ENCODE measurements at regions not wholly inside any gene's neighbourhood (a gene's known extent, or its start where the extent isn't known, plus 50 kb on each side); places are given as distances from the start of the nearest gene placed in this dataset.

GRCh38 chr16:86993426-86994110 is 323.6 kb downstream of the C16orf95 start:
- Histone ChIP-seq H3K4me3 (ENCODE audit: low read length in 3 of 3) (no peak overlapping the region), H3K4me1 (ENCODE audit: control insufficient read depth in 2 of 3, insufficient read depth in 2 of 3, low read depth in 1 of 3, low read length in 3 of 3) (peaks cover 0 to 2% (median 0%) of the 10 kb centered on the region in 3 donors), H3K9ac (ENCODE audit: low read length in 3 of 3) (no peak overlapping the region), H3K27me3 (ENCODE audit: control insufficient read depth, insufficient read depth, low read length) (no peaks in the 10 kb centered on the region), H3K36me3 (ENCODE audit: control insufficient read depth in 2 of 3, insufficient read depth in 3 of 3, low read length in 3 of 3) (no peaks in the 10 kb centered on the region), H3K27ac (ENCODE audit: low read depth in 2 of 2, low read length in 2 of 2) (no peak overlapping the region), H3K9me3 (ENCODE audit: control insufficient read depth in 2 of 3, insufficient read depth in 1 of 3, low read length in 3 of 3) (no peaks in the 10 kb centered on the region)
- DNase-seq (peak in 2 of 5 donors; percentile 38 to 70), FAIRE-seq (no peak)
- no peak for TF ChIP-seq CTCF (IDR thresholded peaks at IDR 0.05; ENCODE audit: borderline replicate concordance, extremely low read depth, insufficient read depth)
- intact Hi-C loops (cut with DNase I), result no loop called here

GRCh38 chr16:86994215-86994614 is 323.0 kb downstream of the C16orf95 start:
- Histone ChIP-seq H3K36me3 (ENCODE audit: control insufficient read depth in 2 of 3, insufficient read depth in 3 of 3, low read length in 3 of 3) (no peaks in the 10 kb centered on the region), H3K27ac (ENCODE audit: low read depth in 2 of 2, low read length in 2 of 2) (no peak overlapping the region), H3K27me3 (ENCODE audit: control insufficient read depth, insufficient read depth, low read length) (no peaks in the 10 kb centered on the region), H3K9me3 (ENCODE audit: control insufficient read depth in 2 of 3, insufficient read depth in 1 of 3, low read length in 3 of 3) (no peaks in the 10 kb centered on the region), H3K4me3 (ENCODE audit: low read length in 3 of 3) (no peak overlapping the region), H3K4me1 (ENCODE audit: control insufficient read depth in 2 of 3, insufficient read depth in 2 of 3, low read depth in 1 of 3, low read length in 3 of 3) (peaks cover 0 to 2% (median 0%) of the 10 kb centered on the region in 3 donors), H3K9ac (ENCODE audit: low read length in 3 of 3) (no peak overlapping the region)
- no peak for TF ChIP-seq CTCF (IDR thresholded peaks at IDR 0.05; ENCODE audit: borderline replicate concordance, extremely low read depth, insufficient read depth)
- intact Hi-C loops (cut with DNase I), result no loop called here
- FAIRE-seq, result no peak
- no peak for DNase-seq

- Histone ChIP-seq H3K4me3 (ENCODE audit: low read length in 3 of 3) (no peak overlapping the region), H3K27ac (ENCODE audit: low read depth in 2 of 2, low read length in 2 of 2) (no peak overlapping the region), H3K9me3 (ENCODE audit: control insufficient read depth in 2 of 3, insufficient read depth in 1 of 3, low read length in 3 of 3) (no peaks in the 10 kb centered on the region), H3K36me3 (ENCODE audit: control insufficient read depth in 2 of 3, insufficient read depth in 3 of 3, low read length in 3 of 3) (no peaks in the 10 kb centered on the region), H3K27me3 (ENCODE audit: control insufficient read depth, insufficient read depth, low read length) (no peaks in the 10 kb centered on the region), H3K4me1 (ENCODE audit: control insufficient read depth in 2 of 3, insufficient read depth in 2 of 3, low read depth in 1 of 3, low read length in 3 of 3) (peaks cover 0 to 2% (median 0%) of the 10 kb centered on the region in 3 donors), H3K9ac (ENCODE audit: low read length in 3 of 3) (no peak overlapping the region)
- intact Hi-C loops (cut with DNase I), result no loop called here
- peak; percentile 52 to 88 (median 86) for DNase-seq
- TF ChIP-seq CTCF (IDR thresholded peaks at IDR 0.05; ENCODE audit: borderline replicate concordance, extremely low read depth, insufficient read depth), result no peak
- no peak for FAIRE-seq
Observed at GRCh38 chr16:86994651-86995171, 322.5 kb downstream of the C16orf95 start.

Data from kidney (tissue), 13 donors.